Endodermal cell (in vitro differentiated cells): ENCODE measurements at regions not wholly inside any gene's neighbourhood (a gene's known extent, or its start where the extent isn't known, plus 50 kb on each side); places are given as distances from the start of the nearest gene placed in this dataset.
A peak's percentile ranks its signal among the peaks of the same experiment; 100 is the strongest.

Source experiments
- DNase-seq: peaks from one replicate; pipeline ENCODE4 v3.0.0-alpha.2; 2017
- H3K27ac ChIP-seq: 2 replicates; pipeline ENCODE4 v1.5.1; 2013; ENCODE audit warnings: mild to moderate bottlenecking, low read depth, low read length, moderate library complexity
- H3K27me3 ChIP-seq: 2 replicates; pipeline ENCODE4 v1.6.1; 2013; ENCODE audit warnings: mild to moderate bottlenecking, low read length, moderate library complexity; ENCODE audit not compliant: insufficient read depth, control insufficient read depth, poor library complexity, severe bottlenecking
- H3K36me3 ChIP-seq: 2 replicates; pipeline ENCODE4 v1.7.0; 2013; ENCODE audit warnings: mild to moderate bottlenecking, low read length, moderate library complexity; ENCODE audit not compliant: control insufficient read depth, insufficient read depth
- H3K4me1 ChIP-seq: one replicate; pipeline ENCODE4 v1.7.0; 2013; ENCODE audit warnings: low read length; ENCODE audit not compliant: control insufficient read depth, insufficient read depth
- H3K4me3 ChIP-seq: 2 replicates; pipeline ENCODE4 v1.5.1; 2013; ENCODE audit warnings: mild to moderate bottlenecking, low read length, moderate library complexity
- H3K9ac ChIP-seq: 2 replicates; pipeline ENCODE4 v1.6.1; 2013; ENCODE audit warnings: mild to moderate bottlenecking, low read length, moderate library complexity; ENCODE audit not compliant: poor library complexity, severe bottlenecking; ENCODE audit errors: extremely low read depth
- H3K9me3 ChIP-seq: 2 replicates; pipeline ENCODE4 v1.6.1; 2013; ENCODE audit warnings: mild to moderate bottlenecking, low read length, moderate library complexity; ENCODE audit not compliant: control insufficient read depth
- H3K27ac Mint-ChIP-seq: 2 replicates; pipeline ENCODE4 v1.8.0; 2020; ENCODE audit warnings: mixed read lengths
- H3K27me3 Mint-ChIP-seq: 2 replicates; pipeline ENCODE4 v1.8.0; 2021; ENCODE audit warnings: mild to moderate bottlenecking, mixed read lengths; ENCODE audit not compliant: insufficient read depth
- H3K36me3 Mint-ChIP-seq: 2 replicates; pipeline ENCODE4 v1.8.0; 2020; ENCODE audit warnings: low read depth, mixed read lengths
- H3K4me1 Mint-ChIP-seq: 2 replicates; pipeline ENCODE4 v1.8.0; 2020; ENCODE audit warnings: mixed read lengths
- H3K4me3 Mint-ChIP-seq: 2 replicates; pipeline ENCODE4 v1.8.0; 2020; ENCODE audit warnings: mild to moderate bottlenecking, moderate library complexity, mixed read lengths
- H3K9me3 Mint-ChIP-seq: 2 replicates; pipeline ENCODE4 v1.8.0; 2020; ENCODE audit warnings: mild to moderate bottlenecking, mixed read lengths
- CTCF ChIP-seq: fragments of 200-600 bp; sonication (generic); conservative IDR thresholded peaks from 2 replicates; pipeline ENCODE4 v1.5.0; 2021; ENCODE audit warnings: antibody characterized with exemption, mild to moderate bottlenecking
- WGBS, 2 experiments: methylation state at CpG; one replicate each; pipeline versions ENCODE4 v1.1.5 to v1.1.7; 2013; ENCODE audit warnings: missing lambda C conversion rate in 2 of 2, mixed read lengths in 1 of 2; ENCODE audit not compliant: insufficient coverage in 1 of 2, insufficient read length in 1 of 2; 5-methylcytosine and 5-hydroxymethylcytosine counted together

GRCh38 chr5:74293182-74293581, 347.3 kb downstream of the ENC1 start:
- TF ChIP-seq CTCF = no peak
- 90 to 95% methylated on average over 4 to 5 of the region's 5 CpGs for WGBS, 2 experiments
- no peaks in the 10 kb centered on the region for H3K9me3 Mint-ChIP-seq
- H3K36me3 Mint-ChIP-seq = no peaks in the 10 kb centered on the region
- no peak overlapping the region for H3K4me3 ChIP-seq
- no peaks in the 10 kb centered on the region for H3K4me1 Mint-ChIP-seq
- H3K4me1 ChIP-seq = no peaks in the 10 kb centered on the region
- H3K27ac Mint-ChIP-seq = no peak overlapping the region
- H3K36me3 ChIP-seq = no peaks in the 10 kb centered on the region
- no peak for DNase-seq
- H3K27me3 Mint-ChIP-seq = peaks cover 2% of the 10 kb centered on the region
- no peak overlapping the region for H3K4me3 Mint-ChIP-seq
- no peak overlapping the region for H3K27ac ChIP-seq
- peaks cover 4% of the 10 kb centered on the region for H3K27me3 ChIP-seq
- no peaks in the 10 kb centered on the region for H3K9me3 ChIP-seq
- no peak overlapping the region for H3K9ac ChIP-seq

GRCh38 chr5:74290634-74291241, 349.8 kb downstream of the ENC1 start:
- Histone ChIP-seq H3K4me3 (no peak overlapping the region), H3K9ac (no peak overlapping the region), H3K27me3 (peaks cover 5% of the 10 kb centered on the region), H3K27ac (no peak overlapping the region), H3K4me1 (no peaks in the 10 kb centered on the region), H3K36me3 (no peaks in the 10 kb centered on the region), H3K9me3 (no peaks in the 10 kb centered on the region)
- Mint-ChIP-seq H3K4me3 (no peak overlapping the region), H3K4me1 (no peaks in the 10 kb centered on the region), H3K9me3 (no peaks in the 10 kb centered on the region), H3K27ac (no peak overlapping the region), H3K27me3 (peaks cover 4% of the 10 kb centered on the region), H3K36me3 (no peaks in the 10 kb centered on the region)
- no peak for DNase-seq
- 80 to 94% methylated on average over 1 of the region's 1 CpG for WGBS, 2 experiments
- peak; percentile 46 for TF ChIP-seq CTCF

GRCh38 chr5:74289691-74290090, 350.8 kb downstream of the ENC1 start:
- Mint-ChIP-seq H3K4me3 (no peak overlapping the region), H3K9me3 (no peaks in the 10 kb centered on the region), H3K27ac (no peak overlapping the region), H3K4me1 (no peaks in the 10 kb centered on the region), H3K27me3 (peaks cover 4% of the 10 kb centered on the region), H3K36me3 (no peaks in the 10 kb centered on the region)
- H3K4me3 ChIP-seq = no peak overlapping the region
- TF ChIP-seq CTCF = no peak
- DNase-seq = no peak
- no peak overlapping the region for H3K27ac ChIP-seq
- no peaks in the 10 kb centered on the region for H3K4me1 ChIP-seq
- no peaks in the 10 kb centered on the region for H3K36me3 ChIP-seq
- 86 to 100% methylated on average over 1 of the region's 1 CpG for WGBS, 2 experiments
- H3K9me3 ChIP-seq = no peaks in the 10 kb centered on the region
- no peak overlapping the region for H3K9ac ChIP-seq
- peaks cover 5% of the 10 kb centered on the region for H3K27me3 ChIP-seq
